NOMO-1 (cell line): ENCODE measurements at regions not wholly inside any gene's neighbourhood (a gene's known extent, or its start where the extent isn't known, plus 50 kb on each side); places are given as distances from the start of the nearest gene placed in this dataset.

Experiments
- DNase-seq, 2 experiments: peaks; one replicate each; lab custom pipeline; 2025; ENCODE audit not compliant: unreplicated experiment in 2 of 2; lab: John Stamatoyannopoulos, UW

GRCh38 chr7:136186281-136186680, 209.1 kb upstream of the MTPN start:
- DNase-seq: no peak

- DNase-seq: no peak
Observed at GRCh38 chr7:136184719-136185118, 207.6 kb upstream of the MTPN start.

- no peak for DNase-seq
Observed at GRCh38 chr7:136183981-136184380, 206.8 kb upstream of the MTPN start.

- no peak for DNase-seq
Observed at GRCh38 chr7:136180984-136181383, 203.8 kb upstream of the MTPN start.

- DNase-seq: no peak
Observed at GRCh38 chr7:136179851-136180721, 202.9 kb upstream of the MTPN start.

- no peak for DNase-seq
Observed at GRCh38 chr7:136179154-136179553, 202.0 kb upstream of the MTPN start.

- no peak for DNase-seq
Observed at GRCh38 chr7:136174477-136175125, 197.4 kb upstream of the MTPN start.

- DNase-seq: no peak
Observed at GRCh38 chr7:136173874-136174273, 196.7 kb upstream of the MTPN start.

- DNase-seq: no peak
Observed at GRCh38 chr7:136171233-136171632, 194.1 kb upstream of the MTPN start.

GRCh38 chr7:136168821-136169220, 191.7 kb upstream of the MTPN start:
- DNase-seq: no peak

- no peak for DNase-seq
Observed at GRCh38 chr7:136167991-136168390, 190.8 kb upstream of the MTPN start.

- DNase-seq: no peak
Observed at GRCh38 chr7:136166521-136166920, 189.4 kb upstream of the MTPN start.

GRCh38 chr7:136163340-136163801, 186.2 kb upstream of the MTPN start:
- no peak for DNase-seq

- DNase-seq: no peak
Observed at GRCh38 chr7:136150311-136150710, 173.2 kb upstream of the MTPN start.

GRCh38 chr7:136148920-136149319, 171.8 kb upstream of the MTPN start:
- DNase-seq: no peak

GRCh38 chr7:136146925-136147324, 169.8 kb upstream of the MTPN start:
- DNase-seq: no peak

- DNase-seq: no peak
Observed at GRCh38 chr7:136144182-136144581, 167.0 kb upstream of the MTPN start.

- no peak for DNase-seq
Observed at GRCh38 chr7:136143271-136143670, 166.1 kb upstream of the MTPN start.

- no peak for DNase-seq
Observed at GRCh38 chr7:136142583-136142982, 165.4 kb upstream of the MTPN start.

- no peak for DNase-seq
Observed at GRCh38 chr7:136140469-136140868, 163.3 kb upstream of the MTPN start.

- no peak for DNase-seq
Observed at GRCh38 chr7:136139417-136139816, 162.3 kb upstream of the MTPN start.

- DNase-seq: no peak
Observed at GRCh38 chr7:136138991-136139390, 161.8 kb upstream of the MTPN start.
